Muscle of arm (tissue), 1 donor: ENCODE measurements at regions not wholly inside any gene's neighbourhood (a gene's known extent, or its start where the extent isn't known, plus 50 kb on each side); places are given as distances from the start of the nearest gene placed in this dataset.

ENCODE experiments used
- DNase-seq: peaks from one replicate; pipeline ENCODE4 v3.0.0-alpha.2; 2013

DNA sequence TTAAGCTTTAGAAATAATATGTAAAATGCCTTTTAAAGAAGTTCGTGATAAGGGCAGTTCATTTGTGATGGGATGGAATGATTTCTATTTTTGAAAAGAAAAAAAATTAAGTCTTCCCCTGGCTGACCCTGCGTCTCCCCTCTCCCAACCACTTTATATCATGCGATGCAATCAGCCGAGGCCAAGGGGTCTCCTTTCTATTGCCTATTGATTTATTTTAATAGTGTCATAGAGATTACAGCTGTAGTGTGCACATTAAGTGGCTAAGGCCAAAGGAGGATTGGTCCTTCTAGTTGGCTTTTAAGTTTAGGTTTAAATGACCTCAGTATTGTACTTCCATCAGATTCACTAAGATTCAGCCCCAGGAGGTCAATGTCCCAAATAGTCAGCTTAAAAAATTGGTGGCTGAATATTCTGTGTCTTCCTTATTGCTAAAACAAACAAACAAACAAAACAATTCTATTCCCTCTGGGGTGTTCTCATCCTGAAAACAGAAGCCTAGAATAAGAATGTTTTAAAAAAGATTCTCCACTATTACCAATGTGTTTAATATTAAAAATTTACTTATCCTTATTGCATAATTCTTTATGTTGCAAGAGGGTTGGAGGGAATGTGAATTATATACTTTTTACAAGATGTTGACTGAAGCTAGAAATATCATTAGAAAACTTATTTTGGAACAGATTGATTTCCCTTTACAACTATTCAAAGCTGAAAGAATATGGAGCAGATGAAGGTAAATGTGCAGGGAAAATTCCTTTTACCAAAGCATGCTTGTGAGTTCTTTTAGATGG, 359.1 kb downstream of the SAMD5 start:
- no peak for DNase-seq

DNA sequence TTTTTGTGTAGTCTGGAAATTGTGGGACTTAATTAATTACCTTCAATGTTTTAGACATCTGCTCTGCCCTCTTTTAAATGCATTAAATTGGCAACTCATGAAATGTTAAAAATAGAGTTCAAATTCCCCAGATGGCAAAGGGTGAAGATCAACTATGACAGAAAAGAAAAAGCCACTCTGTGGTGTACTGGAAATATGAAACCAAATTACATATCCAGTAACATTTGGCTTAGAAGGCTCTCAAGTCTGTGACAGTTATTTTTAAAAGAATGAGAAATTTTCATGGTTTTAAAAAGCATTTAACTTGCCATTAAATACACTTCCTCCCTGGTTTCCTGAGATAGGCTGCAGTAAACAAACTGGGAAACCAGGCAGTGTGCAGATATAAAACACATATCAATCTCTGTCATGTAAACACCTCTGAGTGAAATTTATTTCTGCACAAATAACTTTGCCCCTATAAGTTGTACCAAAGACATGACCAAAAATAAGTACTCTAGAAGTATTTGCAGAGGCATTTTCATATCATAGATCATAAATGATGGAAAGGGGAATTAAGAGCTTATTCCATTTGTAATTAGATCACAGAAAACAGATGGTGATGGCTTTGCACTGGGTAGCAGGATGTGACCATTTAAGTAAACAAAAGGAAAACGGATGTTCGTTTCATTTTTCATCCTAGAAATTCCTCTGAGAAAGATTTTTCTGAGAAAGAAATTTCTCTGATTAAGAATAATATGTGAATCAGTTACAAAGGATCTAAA, 360.1 kb downstream of the SAMD5 start:
- no peak for DNase-seq

DNA sequence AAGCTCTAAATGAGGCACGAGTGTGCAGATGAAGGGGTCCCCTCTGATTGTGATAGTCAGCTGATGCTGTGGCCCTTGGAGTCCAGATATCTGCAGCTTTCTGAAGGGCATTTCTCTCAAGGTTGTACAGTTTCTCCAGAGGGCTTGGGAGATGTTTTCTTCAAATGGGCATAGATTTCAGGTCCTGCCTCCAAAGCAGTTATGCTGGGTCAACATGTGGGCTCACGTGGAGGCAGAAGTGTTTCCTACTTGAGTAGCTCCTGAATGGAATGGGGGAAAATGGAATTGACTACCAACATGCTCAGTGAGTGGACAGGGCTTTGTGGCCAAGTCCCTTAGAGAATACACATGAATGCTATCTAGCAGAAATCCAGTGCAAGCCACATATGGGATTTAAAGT, 360.7 kb downstream of the SAMD5 start:
- DNase-seq, result no peak

DNA sequence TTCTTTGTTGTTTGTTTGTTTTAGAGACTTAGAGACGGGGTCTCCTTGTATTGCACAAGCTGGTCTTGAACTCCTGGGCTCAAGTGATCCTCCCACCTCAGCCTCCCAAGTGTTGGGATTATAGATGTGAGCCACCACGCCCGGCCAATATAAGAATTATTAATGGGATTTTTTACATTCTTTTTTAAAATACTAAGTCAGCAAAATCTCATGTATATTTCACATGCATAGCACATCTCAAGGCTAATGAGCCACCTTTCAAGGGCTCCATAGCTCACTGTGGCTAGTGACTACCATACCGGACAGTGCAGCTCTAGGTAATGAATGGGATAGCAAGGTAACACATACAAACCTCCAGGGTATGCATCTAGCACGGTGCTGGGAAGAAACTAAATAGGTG, 361.4 kb downstream of the SAMD5 start:
- DNase-seq, result no peak

DNA sequence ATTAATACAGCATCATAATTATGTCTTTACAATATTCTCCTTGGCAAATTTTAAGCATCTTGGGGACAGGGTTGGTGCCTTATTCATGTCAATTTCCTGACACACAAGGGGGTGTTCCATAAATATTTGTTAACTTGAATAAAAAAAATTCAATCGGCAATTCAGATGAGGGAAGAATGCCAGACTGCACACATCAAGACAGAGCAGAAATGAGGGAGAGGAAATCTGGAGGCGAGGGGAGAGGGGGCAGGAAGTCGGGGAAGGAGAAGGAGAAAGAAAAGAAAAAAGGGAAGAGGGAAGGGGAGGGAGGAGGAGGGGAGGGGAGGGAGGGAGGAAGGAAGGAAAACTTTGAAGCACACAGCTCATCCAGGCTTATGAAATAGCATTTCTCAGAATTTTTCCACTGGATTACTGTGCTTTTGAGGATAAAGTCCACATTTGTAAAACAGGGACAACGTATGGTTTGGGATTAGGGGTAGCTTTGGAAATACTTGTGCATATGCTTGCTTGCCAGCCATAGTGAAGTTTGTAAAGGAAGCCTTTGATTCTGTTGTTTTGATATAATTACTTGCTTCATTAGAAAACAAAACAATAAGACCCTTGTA, 362.1 kb downstream of the SAMD5 start:
- no peak for DNase-seq

DNA sequence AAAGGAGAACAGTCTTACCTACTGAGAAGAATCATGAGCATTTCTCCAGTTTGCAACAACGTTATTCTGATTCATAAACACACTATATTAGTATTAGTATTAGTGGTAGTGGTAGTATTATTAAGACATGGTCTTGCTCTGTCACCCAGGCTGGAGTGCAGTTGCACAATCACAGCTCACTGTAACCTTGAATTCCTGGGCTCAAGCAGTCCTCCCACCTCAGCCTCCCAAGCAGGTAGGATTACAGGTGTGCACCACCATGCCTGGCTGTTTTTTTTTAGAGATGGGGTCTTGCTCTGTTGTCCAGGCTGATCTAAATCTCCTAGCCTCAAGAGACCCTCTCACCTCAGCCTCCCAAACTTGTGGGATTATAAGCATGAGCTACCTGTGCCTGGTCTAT, 363.5 kb downstream of the SAMD5 start:
- no peak for DNase-seq

DNA sequence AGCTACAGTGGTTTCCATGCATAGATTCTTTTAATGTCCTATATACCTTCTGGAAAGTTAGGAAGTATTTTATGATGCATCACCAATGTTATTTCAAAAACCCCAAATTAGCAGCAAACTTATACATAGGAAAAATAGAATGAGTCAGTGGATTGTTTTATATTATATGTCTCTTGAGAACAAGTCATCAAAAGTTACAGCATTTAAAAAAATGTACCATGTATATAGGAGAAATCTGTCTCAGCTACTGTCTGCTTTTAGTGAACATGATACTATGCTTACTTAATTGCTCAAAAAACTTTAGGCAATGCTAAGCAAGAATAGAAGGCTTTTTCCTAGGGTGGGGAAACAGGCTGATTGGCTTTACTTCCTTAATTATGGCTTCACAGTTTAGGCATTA, 365.3 kb downstream of the SAMD5 start:
- DNase-seq, result no peak

DNA sequence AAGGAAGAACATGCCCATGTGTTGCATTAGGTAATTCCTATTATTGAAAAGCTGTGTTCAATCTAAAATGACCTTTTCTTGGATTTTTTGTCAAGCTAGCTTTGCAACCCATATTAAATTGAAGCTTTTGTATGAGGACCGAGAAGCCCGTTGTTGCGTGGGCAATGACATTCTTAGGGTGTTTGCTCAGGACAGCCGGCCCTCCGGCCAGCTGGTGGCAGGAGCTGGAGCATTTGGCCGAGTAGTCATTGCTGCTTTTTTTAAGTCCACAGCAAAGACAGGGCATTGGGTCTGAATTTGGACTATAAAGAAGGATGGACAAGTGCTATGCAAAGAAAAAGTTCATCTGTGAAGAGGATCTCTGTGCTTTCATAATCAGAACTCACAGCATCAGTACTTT, 365.8 kb downstream of the SAMD5 start:
- DNase-seq, result no peak

DNA sequence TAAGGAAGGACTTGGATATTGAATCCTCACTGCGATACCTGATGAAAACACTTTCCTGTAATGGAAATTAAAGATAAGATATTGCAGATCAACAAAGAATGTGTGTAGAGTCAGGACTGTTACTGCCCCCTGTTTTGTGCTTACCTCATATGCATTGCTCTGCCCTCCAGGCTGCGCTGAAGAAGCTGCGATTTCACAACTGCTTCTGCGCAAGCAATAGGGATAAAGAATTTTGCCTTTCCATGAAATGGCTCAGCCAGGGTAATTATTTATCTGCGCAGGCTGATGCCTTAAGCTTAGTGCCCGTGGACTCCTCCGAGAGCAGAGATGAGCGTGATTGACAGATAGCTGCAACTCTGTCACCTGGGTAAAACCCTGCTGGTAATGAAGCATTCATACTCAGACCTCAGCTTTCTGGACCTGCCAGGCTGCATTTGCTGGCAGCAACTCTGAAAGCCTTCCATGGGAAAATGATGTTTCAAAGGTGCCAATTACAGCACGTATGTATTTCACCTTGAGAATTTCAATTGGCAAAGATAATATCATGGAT, 370.6 kb downstream of the SAMD5 start:
- DNase-seq, result no peak

DNA sequence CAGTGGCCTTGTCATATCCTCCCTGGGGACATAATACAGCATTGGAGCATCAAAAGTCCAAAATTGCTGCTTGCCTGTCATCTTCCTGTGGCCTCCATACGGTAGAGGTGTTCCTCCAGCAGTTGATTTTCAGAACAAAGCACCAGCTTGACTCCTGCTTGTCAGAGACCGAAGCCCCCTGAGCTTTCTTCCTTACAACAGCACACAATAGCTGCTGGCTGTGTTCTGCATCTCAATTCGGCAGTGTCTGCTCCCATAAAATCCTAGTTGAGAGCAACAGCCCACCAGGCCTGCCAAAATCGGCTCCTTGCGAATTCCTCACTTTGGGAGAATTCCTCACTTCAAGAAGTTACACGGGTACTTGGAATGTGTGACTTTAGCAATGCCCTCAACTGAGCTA, 372.9 kb downstream of the SAMD5 start:
- DNase-seq, result no peak

DNA sequence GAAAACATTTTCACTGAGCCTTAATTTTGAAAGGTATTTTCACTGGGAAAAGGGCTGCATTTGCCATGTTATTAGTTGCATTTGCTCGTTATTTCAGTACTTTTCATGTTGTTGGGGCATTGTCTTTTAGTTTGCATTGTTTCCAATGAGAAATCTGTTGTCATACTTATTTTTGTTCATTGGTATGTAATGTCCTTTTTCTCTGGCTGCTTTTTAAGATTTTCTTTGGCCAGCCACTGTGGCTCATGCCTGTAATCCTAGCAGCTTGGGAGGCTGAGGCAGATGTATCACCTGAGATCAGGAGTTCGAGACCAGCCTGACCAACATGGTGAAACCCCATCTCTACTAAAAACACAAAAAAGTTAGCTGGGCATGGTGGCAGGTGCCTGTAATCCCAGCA, 379.9 kb downstream of the SAMD5 start:
- no peak for DNase-seq

DNA sequence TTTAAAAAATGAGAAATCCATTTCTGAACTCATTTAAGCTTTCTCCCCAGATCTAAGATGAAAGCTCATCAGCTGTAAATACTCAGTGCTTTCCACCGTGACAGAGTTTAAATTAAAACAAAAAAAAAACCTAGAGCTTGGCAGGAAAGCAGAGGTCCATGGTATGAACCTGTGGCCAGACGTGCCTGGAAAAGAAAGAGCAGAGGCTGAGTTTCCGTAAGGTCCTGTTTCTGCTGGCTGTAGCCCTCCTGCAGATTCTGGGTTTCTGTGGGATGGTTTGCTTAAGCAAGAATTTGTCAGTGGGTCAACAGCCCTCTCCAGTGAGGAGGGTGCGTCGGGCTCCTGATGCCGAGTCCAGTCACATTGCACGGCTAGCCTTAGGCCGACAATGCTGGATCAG, 383.2 kb downstream of the SAMD5 start:
- no peak for DNase-seq

DNA sequence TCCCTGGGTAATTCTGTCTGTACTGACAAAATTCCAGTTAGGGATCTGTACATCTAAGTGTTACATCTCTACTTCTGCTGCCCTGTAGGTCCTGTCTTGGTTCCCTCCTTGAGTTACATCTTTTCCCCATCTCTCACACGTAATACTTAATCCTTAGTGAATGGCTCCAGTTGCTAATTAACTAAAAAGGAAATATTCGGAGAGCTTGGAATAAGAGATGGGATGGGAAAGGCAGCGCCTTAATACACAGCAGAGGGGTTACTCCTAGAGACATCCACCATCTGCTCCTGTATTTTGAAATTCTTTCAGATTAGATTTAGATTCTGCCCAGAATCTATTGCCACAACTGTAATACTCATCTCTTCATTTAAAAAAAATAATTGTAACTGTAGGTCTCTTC, 384.0 kb downstream of the SAMD5 start:
- no peak for DNase-seq

DNA sequence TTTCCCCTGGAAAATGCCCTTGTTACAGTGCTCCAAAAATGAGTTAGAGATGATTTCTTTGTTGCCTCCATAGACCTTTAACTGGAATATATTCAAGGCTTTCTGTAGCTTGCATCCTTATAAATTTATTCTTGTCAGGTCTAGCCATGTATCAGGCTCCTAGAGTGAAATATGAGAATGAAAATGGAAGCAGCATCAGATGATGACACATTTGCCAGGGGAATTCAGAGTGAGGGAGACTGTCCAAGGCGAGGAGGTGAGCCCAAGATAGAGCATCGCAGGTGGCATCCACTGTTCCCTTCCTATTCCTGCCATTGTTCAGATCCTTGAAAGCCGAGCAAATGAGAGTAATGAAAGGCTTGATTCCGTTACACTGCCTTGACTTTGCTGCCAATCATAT, 386.8 kb downstream of the SAMD5 start:
- no peak for DNase-seq

DNA sequence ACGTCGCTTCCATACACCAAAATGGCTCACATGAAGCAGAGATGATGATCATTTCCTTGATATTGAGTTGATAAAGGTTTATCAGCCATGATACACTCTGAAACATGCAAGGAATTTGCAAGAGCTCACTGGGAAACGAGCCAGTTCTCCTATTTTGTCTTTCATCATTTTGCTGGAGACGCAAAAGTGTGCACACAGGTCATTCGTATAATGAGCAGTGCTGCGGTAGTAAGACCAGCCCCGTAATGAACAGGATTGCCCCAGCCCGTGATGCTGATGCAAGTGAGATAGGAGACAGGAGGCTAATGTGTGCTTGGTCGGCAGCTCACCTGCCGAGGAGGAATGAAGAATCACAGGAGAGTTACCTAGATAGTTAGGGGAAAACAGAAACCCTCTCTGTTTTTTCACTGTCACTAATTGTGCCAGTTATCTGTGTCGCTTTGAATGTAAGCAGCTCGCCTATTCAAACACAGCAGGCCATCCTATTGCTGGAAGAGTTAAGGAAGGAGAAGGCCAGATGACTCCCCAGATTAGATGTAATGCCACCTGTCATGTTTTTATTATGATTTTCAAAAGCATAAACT, 391.8 kb downstream of the SAMD5 start:
- DNase-seq, result no peak

DNA sequence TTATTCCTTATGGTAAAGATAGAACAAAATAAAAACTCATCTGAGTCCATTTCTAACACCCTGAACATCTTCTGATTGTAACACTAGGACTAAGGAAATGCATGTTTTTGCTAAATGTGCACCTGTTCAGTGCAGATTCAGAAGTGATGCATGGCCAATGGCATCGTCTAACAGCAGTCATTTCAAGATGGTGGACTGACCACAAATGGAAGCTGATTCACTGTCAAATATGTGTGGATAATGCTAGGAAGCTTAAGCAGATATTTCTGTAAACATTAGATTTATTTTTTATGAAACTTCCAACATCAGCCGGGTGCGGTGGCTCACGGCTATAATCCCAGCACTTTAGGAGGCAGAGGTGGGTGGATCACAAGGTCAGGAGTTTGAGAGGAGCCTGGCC, 394.8 kb downstream of the SAMD5 start:
- DNase-seq, result no peak

DNA sequence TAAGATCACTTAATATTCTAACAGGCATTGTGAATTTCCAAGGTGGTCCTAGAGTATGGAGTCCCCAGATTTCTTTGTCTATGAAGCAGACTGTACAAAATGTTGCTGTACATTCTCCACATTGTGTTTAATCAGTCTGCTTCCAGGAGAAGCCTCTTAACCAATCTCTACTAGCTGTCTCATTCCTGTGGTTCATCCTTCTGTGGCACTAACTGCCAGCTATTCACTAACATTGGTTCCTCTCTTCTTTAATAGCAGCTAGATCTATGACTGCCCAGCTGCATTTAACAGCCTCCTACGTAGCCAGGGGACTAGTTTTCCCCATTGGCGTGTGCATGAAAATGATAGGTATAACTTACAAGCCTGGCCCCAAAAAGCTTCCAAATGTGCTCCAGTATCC, 395.4 kb downstream of the SAMD5 start:
- no peak for DNase-seq

DNA sequence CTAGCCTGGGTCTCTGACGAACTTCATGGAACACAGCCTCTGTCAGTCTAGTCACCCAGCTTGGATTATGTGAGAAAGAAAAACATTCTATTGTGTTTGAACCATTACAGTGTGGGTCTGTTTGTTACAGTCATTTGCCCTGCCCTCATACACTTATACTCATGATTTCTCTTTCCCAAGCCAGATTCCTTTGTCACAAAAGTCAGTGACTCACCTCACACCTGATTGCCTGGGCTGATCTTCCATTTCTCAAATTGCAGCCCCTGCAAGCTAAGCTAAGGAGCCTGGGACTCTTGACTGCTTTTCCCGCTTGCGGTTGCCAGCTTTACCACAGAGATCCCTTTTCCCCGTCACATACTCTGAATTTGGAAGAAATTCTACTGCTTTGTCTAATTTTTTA, 395.9 kb downstream of the SAMD5 start:
- DNase-seq, result no peak

DNA sequence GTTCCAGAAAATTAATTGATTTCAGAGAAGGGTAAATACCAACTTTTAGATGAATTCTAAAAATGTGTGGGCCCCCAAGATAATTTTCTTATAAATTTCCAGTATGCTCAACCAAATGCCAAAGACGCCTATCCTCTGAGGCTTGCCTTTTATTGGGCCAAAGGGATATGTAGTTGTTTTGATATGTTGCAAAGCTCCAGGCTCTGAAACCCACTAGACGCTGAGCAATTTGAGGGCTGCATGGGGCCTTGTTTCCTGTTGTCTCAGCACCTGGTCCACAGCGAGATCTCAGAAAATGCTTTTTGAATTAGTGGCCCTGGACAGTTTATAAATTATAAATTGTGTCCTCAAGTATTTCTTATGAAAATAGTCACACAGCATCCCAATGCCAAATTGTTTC, 397.2 kb downstream of the SAMD5 start:
- DNase-seq, result no peak

DNA sequence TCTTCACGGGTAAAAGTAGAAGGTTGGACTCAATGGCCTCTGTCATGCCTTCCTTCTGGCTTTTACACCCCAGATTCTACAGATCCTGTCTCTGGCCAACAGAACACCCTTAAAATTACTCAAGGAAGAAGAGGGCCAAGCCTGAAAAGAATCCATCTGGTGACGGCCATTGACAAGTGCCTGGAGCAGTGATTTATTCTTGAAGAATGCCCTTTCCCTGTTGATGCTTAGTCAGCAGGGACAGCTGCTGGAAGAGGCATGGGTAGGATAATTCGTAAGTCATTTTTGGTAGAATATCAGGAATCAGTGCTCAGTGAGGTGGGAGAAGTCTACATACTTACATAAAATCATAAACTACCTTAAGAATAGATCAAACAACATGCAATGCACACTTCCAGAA, 397.9 kb downstream of the SAMD5 start:
- DNase-seq, result no peak

DNA sequence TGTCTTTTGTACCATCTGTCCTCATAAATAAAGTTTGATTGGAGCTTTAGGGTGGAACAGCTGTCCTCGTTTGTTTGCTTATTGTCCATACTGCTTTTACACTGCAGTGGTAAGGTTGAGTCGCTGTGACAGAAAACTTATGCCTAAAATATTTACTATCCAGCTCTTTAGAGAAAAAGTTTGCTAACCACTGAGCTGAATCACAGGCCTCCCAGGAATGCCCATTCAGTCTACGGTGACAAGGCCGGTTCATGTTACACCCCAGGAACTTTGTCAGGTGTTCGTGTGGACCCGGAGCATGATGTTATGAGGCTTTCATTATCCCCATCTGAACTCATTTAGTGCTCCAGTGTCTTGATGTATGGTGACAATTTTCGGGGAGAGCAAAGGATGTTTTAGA, 401.1 kb downstream of the SAMD5 start:
- DNase-seq, result no peak

DNA sequence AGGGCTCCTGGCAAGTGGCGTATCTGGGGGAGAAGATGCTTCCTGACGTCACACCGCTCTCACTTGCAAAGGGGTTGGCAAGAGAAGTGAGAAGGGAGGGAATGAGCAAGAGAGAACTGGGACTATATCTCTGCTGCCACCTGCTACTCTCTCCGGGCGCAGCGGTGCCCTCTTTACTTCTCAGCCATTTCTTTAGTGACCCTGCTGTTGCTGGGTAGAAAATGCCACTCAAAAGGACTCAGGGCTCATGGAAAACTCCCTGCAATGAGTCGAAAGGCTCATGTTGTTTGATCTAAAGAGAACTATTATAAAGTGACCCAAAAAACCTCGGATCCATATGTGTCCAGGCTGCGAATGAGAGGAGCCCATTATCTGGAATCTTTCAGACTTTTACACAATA, 401.8 kb downstream of the SAMD5 start:
- DNase-seq, result no peak

DNA sequence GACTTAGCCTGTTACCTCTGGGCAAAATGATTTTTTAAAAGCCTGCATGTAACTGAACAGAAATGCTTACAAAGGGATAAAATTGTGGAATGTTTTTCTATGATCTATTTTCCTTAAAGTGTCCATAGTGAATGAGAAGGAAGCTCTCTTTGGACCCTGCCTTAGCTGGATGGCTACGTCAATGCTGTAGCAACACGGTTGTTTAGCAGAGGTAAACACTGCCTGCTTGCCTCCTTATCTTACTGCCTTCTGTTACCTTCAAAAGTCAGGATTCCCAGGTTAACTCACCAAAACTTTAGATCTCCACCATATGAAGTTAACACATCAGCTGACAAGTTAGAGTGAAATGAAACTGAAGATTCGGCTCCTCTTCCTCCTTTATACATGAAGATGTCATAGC, 402.6 kb downstream of the SAMD5 start:
- DNase-seq, result no peak
